HEK293 (cell line): ENCODE measurements at regions not wholly inside any gene's neighbourhood (a gene's known extent, or its start where the extent isn't known, plus 50 kb on each side); places are given as distances from the start of the nearest gene placed in this dataset.

ENCODE experiments used
- CTCF ChIA-PET: fragments of 350-600 bp; formaldehyde crosslinking; extraction: SDS; loops from one replicate; lab custom pipeline; 2021; ENCODE audit warnings: antibody characterized with exemption; lab: Yijun Ruan, JAX
- POLR2A ChIA-PET: fragments of 300-600 bp; formaldehyde crosslinking; extraction: SDS; loops from one replicate; lab custom pipeline; 2020; ENCODE audit warnings: antibody characterized with exemption, inconsistent platforms; lab: Yijun Ruan, JAX
- H3K27ac ChIP-seq: fragments of 200-500 bp; sonication (Bioruptor generic); 2 replicates; pipeline ENCODE4 v1.5.1; 2014; ENCODE audit warnings: low read depth, low read length, control low read depth, inconsistent platforms; ENCODE audit errors: extremely low read depth
- H3K36me3 ChIP-seq, 2 experiments: fragments of 200-500 bp in 1 of 2; sonication (Bioruptor generic) in 1 of 2; 1 replicate in 1 of 2; 2 replicates in 1 of 2; pipeline ENCODE4 v1.5.1; 2014 to 2017; ENCODE audit warnings: inconsistent platforms in 2 of 2, low read length in 2 of 2; ENCODE audit not compliant: control insufficient read depth in 2 of 2, insufficient read depth in 1 of 2
- H3K4me1 ChIP-seq: fragments of 200-500 bp; sonication (Bioruptor generic); 2 replicates; pipeline ENCODE4 v1.5.1; 2014; ENCODE audit warnings: mild to moderate bottlenecking, low read length, inconsistent platforms; ENCODE audit not compliant: control insufficient read depth, insufficient read depth
- H3K4me3 ChIP-seq: 2 replicates; pipeline ENCODE4 v1.5.1; 2011; ENCODE audit warnings: low read depth, mild to moderate bottlenecking, control low read depth, low read length, moderate library complexity
- H3K9me3 ChIP-seq: fragments of 200-500 bp; sonication (Bioruptor generic); 2 replicates; pipeline ENCODE4 v1.5.1; 2014; ENCODE audit warnings: low read depth, low read length, inconsistent platforms; ENCODE audit not compliant: control insufficient read depth, insufficient read depth
- MZF1 ChIP-seq: fragments of 450-650 bp; formaldehyde crosslinking; IDR thresholded peaks from 2 replicates; pipeline ENCODE4 v1.5.1; 2017; ENCODE audit warnings: missing biosample characterization, missing genetic modification characterization, borderline replicate concordance
- SETDB1 ChIP-seq: IDR thresholded peaks from one replicate; pipeline ENCODE4 v1.6.1; 2017; ENCODE audit warnings: mild to moderate bottlenecking, low read length, moderate library complexity, mixed read lengths; ENCODE audit not compliant: insufficient read length
- SP3 ChIP-seq: fragments of 450-650 bp; formaldehyde crosslinking; IDR thresholded peaks from 2 replicates; pipeline ENCODE4 v1.5.1; 2016; ENCODE audit warnings: missing biosample characterization, missing genetic modification characterization
- ZBTB26 ChIP-seq: fragments of 450-650 bp; formaldehyde crosslinking; optimal IDR thresholded peaks from 2 replicates; pipeline ENCODE3; 2016; ENCODE audit warnings: missing biosample characterization, mild to moderate bottlenecking, missing genetic modification characterization
- ZBTB8A ChIP-seq: fragments of 450-650 bp; formaldehyde crosslinking; IDR thresholded peaks from 2 replicates; pipeline ENCODE4 v1.5.1; 2016; ENCODE audit warnings: missing biosample characterization, missing genetic modification characterization
- ZEB2 ChIP-seq: fragments of 450-650 bp; formaldehyde crosslinking; IDR thresholded peaks from 2 replicates; pipeline ENCODE4 v1.5.1; 2016; ENCODE audit warnings: missing biosample characterization, missing genetic modification characterization
- ZFP3 ChIP-seq: fragments of 450-650 bp; formaldehyde crosslinking; IDR thresholded peaks from 2 replicates; pipeline ENCODE4 v1.5.1; 2016; ENCODE audit warnings: low read depth, missing biosample characterization, missing genetic modification characterization
- ZFP37 ChIP-seq: fragments of 450-650 bp; formaldehyde crosslinking; IDR thresholded peaks from 2 replicates; pipeline ENCODE4 v1.5.1; 2016; ENCODE audit warnings: missing biosample characterization, missing genetic modification characterization
- ZNF121 ChIP-seq: fragments of 450-650 bp; formaldehyde crosslinking; IDR thresholded peaks from 2 replicates; pipeline ENCODE4 v1.5.1; 2016; ENCODE audit warnings: missing biosample characterization, missing genetic modification characterization
- ZNF174 ChIP-seq: fragments of 450-650 bp; formaldehyde crosslinking; IDR thresholded peaks from 2 replicates; pipeline ENCODE4 v1.5.0; 2017; ENCODE audit warnings: missing biosample characterization, mild to moderate bottlenecking, missing genetic modification characterization
- ZNF175 ChIP-seq: fragments of 450-650 bp; formaldehyde crosslinking; IDR thresholded peaks from 2 replicates; pipeline ENCODE4 v1.5.1; 2016; ENCODE audit warnings: missing biosample characterization, missing genetic modification characterization
- ZNF24 ChIP-seq: fragments of 450-650 bp; formaldehyde crosslinking; IDR thresholded peaks from 2 replicates; pipeline ENCODE4 v1.5.1; 2016; ENCODE audit warnings: missing biosample characterization, missing genetic modification characterization
- ZNF266 ChIP-seq: fragments of 450-650 bp; formaldehyde crosslinking; IDR thresholded peaks from 2 replicates; pipeline ENCODE4 v1.5.1; 2016; ENCODE audit warnings: missing biosample characterization, missing genetic modification characterization, low read depth
- ZNF274 ChIP-seq, 2 experiments: fragments of 200-500 bp in 1 of 2; fragments of 450-650 bp in 1 of 2; sonication (Bioruptor generic) in 1 of 2; formaldehyde crosslinking in 1 of 2; IDR thresholded peaks; 2 replicates each; pipeline versions ENCODE4 v1.5.1 to v1.6.1; 2014 to 2016; ENCODE audit warnings: borderline replicate concordance in 1 of 2, inconsistent platforms in 1 of 2, low read length in 1 of 2, missing biosample characterization in 1 of 2, missing genetic modification characterization in 1 of 2
- ZNF311 ChIP-seq: fragments of 450-650 bp; formaldehyde crosslinking; IDR thresholded peaks from 2 replicates; pipeline ENCODE4 v1.5.1; 2017; ENCODE audit warnings: missing biosample characterization, missing genetic modification characterization, borderline replicate concordance
- ZNF416 ChIP-seq: fragments of 450-650 bp; formaldehyde crosslinking; IDR thresholded peaks from 2 replicates; pipeline ENCODE4 v1.5.1; 2016; ENCODE audit warnings: missing biosample characterization, missing genetic modification characterization
- ZNF544 ChIP-seq: fragments of 450-650 bp; formaldehyde crosslinking; IDR thresholded peaks from 2 replicates; pipeline ENCODE4 v1.5.0; 2017; ENCODE audit warnings: missing biosample characterization, missing genetic modification characterization
- ZNF548 ChIP-seq: fragments of 450-650 bp; formaldehyde crosslinking; IDR thresholded peaks from 2 replicates; pipeline ENCODE4 v1.5.1; 2016; ENCODE audit warnings: missing biosample characterization, missing genetic modification characterization
- ZNF571 ChIP-seq: fragments of 450-650 bp; formaldehyde crosslinking; IDR thresholded peaks from 2 replicates; pipeline ENCODE4 v1.5.0; 2017; ENCODE audit warnings: missing biosample characterization, missing genetic modification characterization
- ZNF707 ChIP-seq: fragments of 450-650 bp; formaldehyde crosslinking; IDR thresholded peaks from 2 replicates; pipeline ENCODE4 v1.5.1; 2016; ENCODE audit warnings: missing biosample characterization, missing genetic modification characterization
- ZNF76 ChIP-seq: fragments of 450-650 bp; formaldehyde crosslinking; IDR thresholded peaks from 2 replicates; pipeline ENCODE4; 2016; ENCODE audit warnings: low read depth, missing biosample characterization, missing genetic modification characterization, borderline replicate concordance
- ZNF768 ChIP-seq: fragments of 450-650 bp; formaldehyde crosslinking; IDR thresholded peaks from 2 replicates; pipeline ENCODE4 v1.5.1; 2018; ENCODE audit warnings: missing biosample characterization, mild to moderate bottlenecking, missing genetic modification characterization
- ZNF830 ChIP-seq: fragments of 450-650 bp; IDR thresholded peaks from 2 replicates; pipeline ENCODE4 v1.5.0; 2018; ENCODE audit warnings: missing biosample characterization, missing genetic modification characterization, low read depth, mild to moderate bottlenecking, moderate library complexity
- ZNF837 ChIP-seq: fragments of 450-650 bp; formaldehyde crosslinking; IDR thresholded peaks from 2 replicates; pipeline ENCODE4 v1.5.1; 2016; ENCODE audit warnings: missing biosample characterization, missing genetic modification characterization
- ZSCAN23 ChIP-seq: fragments of 450-650 bp; formaldehyde crosslinking; IDR thresholded peaks from 2 replicates; pipeline ENCODE4 v1.5.1; 2016; ENCODE audit warnings: missing biosample characterization, missing genetic modification characterization
- TF ChIP-seq, protein P1 (sequence below): fragments of 450-650 bp; formaldehyde crosslinking; IDR thresholded peaks from 2 replicates; pipeline ENCODE4 v1.5.1; 2016; ENCODE audit warnings: missing biosample characterization, missing genetic modification characterization
- TF ChIP-seq, protein P2 (sequence below): fragments of 450-650 bp; formaldehyde crosslinking; IDR thresholded peaks from 2 replicates; pipeline ENCODE4 v1.5.1; 2016; ENCODE audit warnings: missing biosample characterization, missing genetic modification characterization

- H3K4me1 ChIP-seq, result no peaks in the 10 kb centered on the region
- TF ChIP-seq ZNF311 (tag by site-specific recombination), result no peak
- no peak for TF ChIP-seq ZNF76 (tag by site-specific recombination)
- TF ChIP-seq ZFP3 (tag by site-specific recombination), result no peak
- no peak for TF ChIP-seq ZSCAN23 (tag by site-specific recombination)
- TF ChIP-seq ZNF266 (tag by site-specific recombination), result no peak
- no peak for TF ChIP-seq ZNF24
- no peak for TF ChIP-seq ZNF175
- no peak for TF ChIP-seq ZNF416
- no peak for TF ChIP-seq SETDB1
- TF ChIP-seq ZNF768 (tag by site-specific recombination), result no peak
- TF ChIP-seq ZEB2 (tag by site-specific recombination), result no peak
- no peak for TF ChIP-seq ZNF174
- TF ChIP-seq ZFP37 (tag by site-specific recombination), result no peak
- TF ChIP-seq ZNF544 (tag by site-specific recombination), result no peak
- no peaks in the 10 kb centered on the region for H3K36me3 ChIP-seq
- H3K4me3 ChIP-seq, result no peak overlapping the region
- H3K9me3 ChIP-seq, result no peaks in the 10 kb centered on the region
- CTCF ChIA-PET, result interaction anchor here (0.5 to 1.1 kb wide), 4 partner anchors 18 to 207 kb away, joined by 3 to 6 read pairs (median 4); no protein-coding TSS in a partner anchor
- POLR2A ChIA-PET, result interaction anchor here (0.6 kb wide), 1 partner anchor 602 kb away, joined by 3 read pairs; no protein-coding TSS in a partner anchor
- no peak overlapping the region for H3K27ac ChIP-seq
Observed at GRCh38 chr21:16570171-16570570, 840.4 kb downstream of the USP25 start.

GRCh38 chr21:16570856-16571255 is 841.1 kb downstream of the USP25 start:
- Histone ChIP-seq H3K4me1 (no peaks in the 10 kb centered on the region), H3K9me3 (no peaks in the 10 kb centered on the region), H3K4me3 (no peak overlapping the region), H3K36me3 (no peaks in the 10 kb centered on the region), H3K27ac (no peak overlapping the region)
- ChIA-PET CTCF (interaction anchor here (1.1 kb wide), 1 partner anchor 208 kb away, joined by 4 read pairs; no protein-coding TSS in a partner anchor), POLR2A (interaction anchor here (0.6 kb wide), 1 partner anchor 603 kb away, joined by 3 read pairs; no protein-coding TSS in a partner anchor)
- TF ChIP-seq MZF1 (tag by site-specific recombination) (no peak), ZFP37 (tag by site-specific recombination) (no peak), ZNF76 (tag by site-specific recombination) (no peak), ZNF416 (no peak), SP3 (no peak), ZNF837 (no peak), ZBTB26 (tag by site-specific recombination) (no peak), ZNF121 (tag by site-specific recombination) (no peak), ZNF830 (tag by site-specific recombination) (no peak)
- TF ChIP-seq, protein P1, sequence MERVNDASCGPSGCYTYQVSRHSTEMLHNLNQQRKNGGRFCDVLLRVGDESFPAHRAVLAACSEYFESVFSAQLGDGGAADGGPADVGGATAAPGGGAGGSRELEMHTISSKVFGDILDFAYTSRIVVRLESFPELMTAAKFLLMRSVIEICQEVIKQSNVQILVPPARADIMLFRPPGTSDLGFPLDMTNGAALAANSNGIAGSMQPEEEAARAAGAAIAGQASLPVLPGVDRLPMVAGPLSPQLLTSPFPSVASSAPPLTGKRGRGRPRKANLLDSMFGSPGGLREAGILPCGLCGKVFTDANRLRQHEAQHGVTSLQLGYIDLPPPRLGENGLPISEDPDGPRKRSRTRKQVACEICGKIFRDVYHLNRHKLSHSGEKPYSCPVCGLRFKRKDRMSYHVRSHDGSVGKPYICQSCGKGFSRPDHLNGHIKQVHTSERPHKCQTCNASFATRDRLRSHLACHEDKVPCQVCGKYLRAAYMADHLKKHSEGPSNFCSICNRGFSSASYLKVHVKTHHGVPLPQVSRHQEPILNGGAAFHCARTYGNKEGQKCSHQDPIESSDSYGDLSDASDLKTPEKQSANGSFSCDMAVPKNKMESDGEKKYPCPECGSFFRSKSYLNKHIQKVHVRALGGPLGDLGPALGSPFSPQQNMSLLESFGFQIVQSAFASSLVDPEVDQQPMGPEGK (tag by site-specific recombination), result no peak

DNA sequence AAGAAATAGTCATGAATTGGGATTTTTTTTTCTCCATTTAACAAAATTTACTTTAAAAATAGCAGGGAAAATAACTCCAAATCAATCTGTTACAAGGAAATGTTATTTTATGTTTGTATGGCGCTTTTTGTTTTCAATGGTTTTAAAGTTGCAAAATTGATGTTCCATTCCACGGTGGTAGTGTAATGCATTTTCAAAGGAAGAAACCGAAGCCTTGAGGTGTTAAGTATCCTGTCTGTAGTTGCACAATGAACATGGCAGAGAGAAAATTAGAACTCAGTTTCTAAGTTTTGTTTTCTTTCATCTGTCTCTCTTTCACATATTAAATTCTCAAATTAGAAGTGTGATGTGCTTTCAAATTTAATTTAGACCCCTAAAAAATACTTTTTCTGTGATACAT is 841.8 kb downstream of the USP25 start:
- no peaks in the 10 kb centered on the region for H3K9me3 ChIP-seq
- ChIA-PET POLR2A (no interaction called here), CTCF (no interaction called here)
- no peaks in the 10 kb centered on the region for H3K36me3 ChIP-seq
- no peaks in the 10 kb centered on the region for H3K4me1 ChIP-seq
- H3K27ac ChIP-seq, result no peak overlapping the region
- TF ChIP-seq ZBTB8A (no peak), ZNF548 (tag by site-specific recombination) (no peak), ZNF416 (no peak), ZNF707 (tag by site-specific recombination) (no peak), ZNF274 (IDR thresholded peaks at IDR 0.05; ENCODE audit: low read length) (no peak), ZNF274 (tag by site-specific recombination; IDR thresholded peaks at IDR 0.05; ENCODE audit: borderline replicate concordance) (no peak), ZNF571 (tag by site-specific recombination) (no peak)
- TF ChIP-seq, protein P2, sequence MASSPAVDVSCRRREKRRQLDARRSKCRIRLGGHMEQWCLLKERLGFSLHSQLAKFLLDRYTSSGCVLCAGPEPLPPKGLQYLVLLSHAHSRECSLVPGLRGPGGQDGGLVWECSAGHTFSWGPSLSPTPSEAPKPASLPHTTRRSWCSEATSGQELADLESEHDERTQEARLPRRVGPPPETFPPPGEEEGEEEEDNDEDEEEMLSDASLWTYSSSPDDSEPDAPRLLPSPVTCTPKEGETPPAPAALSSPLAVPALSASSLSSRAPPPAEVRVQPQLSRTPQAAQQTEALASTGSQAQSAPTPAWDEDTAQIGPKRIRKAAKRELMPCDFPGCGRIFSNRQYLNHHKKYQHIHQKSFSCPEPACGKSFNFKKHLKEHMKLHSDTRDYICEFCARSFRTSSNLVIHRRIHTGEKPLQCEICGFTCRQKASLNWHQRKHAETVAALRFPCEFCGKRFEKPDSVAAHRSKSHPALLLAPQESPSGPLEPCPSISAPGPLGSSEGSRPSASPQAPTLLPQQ, result no peak
- no peak overlapping the region for H3K4me3 ChIP-seq
